ENCODE measurements at regions not wholly inside any gene's neighbourhood (a gene's known extent, or its start where the extent isn't known, plus 50 kb on each side); places are given as distances from the start of the nearest gene placed in this dataset.

DNA sequence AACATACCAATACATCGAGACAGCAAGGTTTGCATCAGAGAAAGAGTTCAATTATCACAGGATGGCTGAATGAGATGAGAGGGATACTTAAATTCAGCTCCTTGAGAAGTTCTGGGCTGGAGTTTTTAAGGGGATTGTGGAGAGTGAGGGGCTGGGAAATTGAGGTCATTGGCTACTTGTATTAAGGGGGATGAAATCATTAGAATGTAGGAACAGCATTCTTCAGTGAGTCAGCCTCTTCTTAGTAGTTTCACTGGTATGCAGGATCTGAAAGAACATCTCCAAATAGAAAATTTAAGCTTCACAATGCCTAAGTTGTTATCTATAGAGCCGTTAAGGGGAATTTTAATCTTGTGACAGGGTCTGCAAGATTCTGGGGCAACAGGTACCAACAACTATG is 211.6 kb upstream of the TAPT1 start:
- ChIA-PET POLR2A (no interaction called here), CTCF (interaction anchor here (1.4 kb wide), 1 partner anchor 12 kb away, joined by 3 read pairs; no protein-coding TSS in a partner anchor)
- DNase-seq (ENCODE audit: low read depth in 1 of 2, low spot score in 1 of 2) (no peak), FAIRE-seq (no peak), ATAC-seq (no peak)
- no peak overlapping the region for H3K4me3 ChIP-seq
- H3K4me1 ChIP-seq, result no peaks in the 10 kb centered on the region
- H3K4me2 ChIP-seq, result no peak overlapping the region
- no peak overlapping the region for H3K27ac ChIP-seq
- H3K9me3 ChIP-seq, result no peaks in the 10 kb centered on the region
- TF ChIP-seq ZNF302 (CRISPR knock-in tag; IDR thresholded peaks at IDR 0.05) (no peak), POLR2AphosphoS2 (conservative IDR thresholded peaks at IDR 0.05; ENCODE audit: low read length) (no peak), CEBPB (IDR thresholded peaks at IDR 0.05) (no peak), JUNB (IDR thresholded peaks at IDR 0.05) (no peak), PHF8 (IDR thresholded peaks at IDR 0.05; ENCODE audit: borderline replicate concordance, low read depth) (no peak), TP53 (CRISPR knock-in tag; IDR thresholded peaks at IDR 0.05) (no peak)
- TF ChIP-seq, protein P1, sequence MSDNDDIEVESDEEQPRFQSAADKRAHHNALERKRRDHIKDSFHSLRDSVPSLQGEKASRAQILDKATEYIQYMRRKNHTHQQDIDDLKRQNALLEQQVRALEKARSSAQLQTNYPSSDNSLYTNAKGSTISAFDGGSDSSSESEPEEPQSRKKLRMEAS (IDR thresholded peaks at IDR 0.05), result no peak
- TF ChIP-seq, protein P2, sequence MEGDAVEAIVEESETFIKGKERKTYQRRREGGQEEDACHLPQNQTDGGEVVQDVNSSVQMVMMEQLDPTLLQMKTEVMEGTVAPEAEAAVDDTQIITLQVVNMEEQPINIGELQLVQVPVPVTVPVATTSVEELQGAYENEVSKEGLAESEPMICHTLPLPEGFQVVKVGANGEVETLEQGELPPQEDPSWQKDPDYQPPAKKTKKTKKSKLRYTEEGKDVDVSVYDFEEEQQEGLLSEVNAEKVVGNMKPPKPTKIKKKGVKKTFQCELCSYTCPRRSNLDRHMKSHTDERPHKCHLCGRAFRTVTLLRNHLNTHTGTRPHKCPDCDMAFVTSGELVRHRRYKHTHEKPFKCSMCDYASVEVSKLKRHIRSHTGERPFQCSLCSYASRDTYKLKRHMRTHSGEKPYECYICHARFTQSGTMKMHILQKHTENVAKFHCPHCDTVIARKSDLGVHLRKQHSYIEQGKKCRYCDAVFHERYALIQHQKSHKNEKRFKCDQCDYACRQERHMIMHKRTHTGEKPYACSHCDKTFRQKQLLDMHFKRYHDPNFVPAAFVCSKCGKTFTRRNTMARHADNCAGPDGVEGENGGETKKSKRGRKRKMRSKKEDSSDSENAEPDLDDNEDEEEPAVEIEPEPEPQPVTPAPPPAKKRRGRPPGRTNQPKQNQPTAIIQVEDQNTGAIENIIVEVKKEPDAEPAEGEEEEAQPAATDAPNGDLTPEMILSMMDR (IDR thresholded peaks at IDR 0.05), result no peak
- TF ChIP-seq, protein P3, sequence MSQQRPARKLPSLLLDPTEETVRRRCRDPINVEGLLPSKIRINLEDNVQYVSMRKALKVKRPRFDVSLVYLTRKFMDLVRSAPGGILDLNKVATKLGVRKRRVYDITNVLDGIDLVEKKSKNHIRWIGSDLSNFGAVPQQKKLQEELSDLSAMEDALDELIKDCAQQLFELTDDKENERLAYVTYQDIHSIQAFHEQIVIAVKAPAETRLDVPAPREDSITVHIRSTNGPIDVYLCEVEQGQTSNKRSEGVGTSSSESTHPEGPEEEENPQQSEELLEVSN (IDR thresholded peaks at IDR 0.05; ENCODE audit: borderline replicate concordance, low read depth), result no peak
- TF ChIP-seq, protein P4, sequence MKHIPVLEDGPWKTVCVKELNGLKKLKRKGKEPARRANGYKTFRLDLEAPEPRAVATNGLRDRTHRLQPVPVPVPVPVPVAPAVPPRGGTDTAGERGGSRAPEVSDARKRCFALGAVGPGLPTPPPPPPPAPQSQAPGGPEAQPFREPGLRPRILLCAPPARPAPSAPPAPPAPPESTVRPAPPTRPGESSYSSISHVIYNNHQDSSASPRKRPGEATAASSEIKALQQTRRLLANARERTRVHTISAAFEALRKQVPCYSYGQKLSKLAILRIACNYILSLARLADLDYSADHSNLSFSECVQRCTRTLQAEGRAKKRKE (CRISPR knock-in tag; IDR thresholded peaks at IDR 0.05; ENCODE audit: low read depth), result no peak
- 0% methylated on average over 2 of the region's 2 CpGs for WGBS (ENCODE audit: missing lambda C conversion rate)

DNA sequence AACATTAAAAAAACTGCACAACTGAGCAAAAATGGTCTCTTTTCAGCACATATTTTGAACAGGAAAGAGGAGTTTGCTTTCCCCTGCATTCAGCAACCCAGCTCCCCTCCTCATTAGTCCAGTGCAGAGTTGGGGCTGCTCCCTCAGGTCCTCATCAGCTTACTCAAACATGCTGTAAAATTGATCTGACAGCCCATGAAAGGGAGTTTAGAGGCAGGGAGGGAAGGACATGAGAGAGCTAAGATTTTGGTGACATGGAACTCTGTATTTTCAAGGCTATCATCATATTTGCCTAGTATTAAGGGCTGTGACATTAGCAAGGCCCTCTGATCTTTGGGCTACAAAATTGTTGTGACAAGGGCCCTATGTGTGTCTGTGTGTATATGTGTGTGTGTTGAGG is 205.6 kb upstream of the TAPT1 start:
- CTCF ChIA-PET, result interaction anchor here (1.0 kb wide), 1 partner anchor 21 kb away, joined by 4 read pairs; no protein-coding TSS in a partner anchor
- no peak for DNase-seq (ENCODE audit: low read depth in 1 of 2, low spot score in 1 of 2)
- Histone ChIP-seq H3K27ac (no peak overlapping the region), H3K4me2 (no peak overlapping the region), H3K4me3 (no peak overlapping the region), H3K4me1 (no peaks in the 10 kb centered on the region), H3K9me3 (no peaks in the 10 kb centered on the region)
- TF ChIP-seq ZC3H11A (IDR thresholded peaks at IDR 0.05), result no peak
- TF ChIP-seq MAFK (IDR thresholded peaks at IDR 0.05; ENCODE audit: partially characterized antibody), result no peak
- TF ChIP-seq HDAC2 (IDR thresholded peaks at IDR 0.05), result no peak
- TF ChIP-seq, protein P5, sequence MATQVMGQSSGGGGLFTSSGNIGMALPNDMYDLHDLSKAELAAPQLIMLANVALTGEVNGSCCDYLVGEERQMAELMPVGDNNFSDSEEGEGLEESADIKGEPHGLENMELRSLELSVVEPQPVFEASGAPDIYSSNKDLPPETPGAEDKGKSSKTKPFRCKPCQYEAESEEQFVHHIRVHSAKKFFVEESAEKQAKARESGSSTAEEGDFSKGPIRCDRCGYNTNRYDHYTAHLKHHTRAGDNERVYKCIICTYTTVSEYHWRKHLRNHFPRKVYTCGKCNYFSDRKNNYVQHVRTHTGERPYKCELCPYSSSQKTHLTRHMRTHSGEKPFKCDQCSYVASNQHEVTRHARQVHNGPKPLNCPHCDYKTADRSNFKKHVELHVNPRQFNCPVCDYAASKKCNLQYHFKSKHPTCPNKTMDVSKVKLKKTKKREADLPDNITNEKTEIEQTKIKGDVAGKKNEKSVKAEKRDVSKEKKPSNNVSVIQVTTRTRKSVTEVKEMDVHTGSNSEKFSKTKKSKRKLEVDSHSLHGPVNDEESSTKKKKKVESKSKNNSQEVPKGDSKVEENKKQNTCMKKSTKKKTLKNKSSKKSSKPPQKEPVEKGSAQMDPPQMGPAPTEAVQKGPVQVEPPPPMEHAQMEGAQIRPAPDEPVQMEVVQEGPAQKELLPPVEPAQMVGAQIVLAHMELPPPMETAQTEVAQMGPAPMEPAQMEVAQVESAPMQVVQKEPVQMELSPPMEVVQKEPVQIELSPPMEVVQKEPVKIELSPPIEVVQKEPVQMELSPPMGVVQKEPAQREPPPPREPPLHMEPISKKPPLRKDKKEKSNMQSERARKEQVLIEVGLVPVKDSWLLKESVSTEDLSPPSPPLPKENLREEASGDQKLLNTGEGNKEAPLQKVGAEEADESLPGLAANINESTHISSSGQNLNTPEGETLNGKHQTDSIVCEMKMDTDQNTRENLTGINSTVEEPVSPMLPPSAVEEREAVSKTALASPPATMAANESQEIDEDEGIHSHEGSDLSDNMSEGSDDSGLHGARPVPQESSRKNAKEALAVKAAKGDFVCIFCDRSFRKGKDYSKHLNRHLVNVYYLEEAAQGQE (IDR thresholded peaks at IDR 0.05), result no peak
- TF ChIP-seq SMC3 (IDR thresholded peaks at IDR 0.05), result no peak
- TF ChIP-seq RFX5 (IDR thresholded peaks at IDR 0.05), result no peak
- TF ChIP-seq ZSCAN20 (CRISPR knock-in tag; IDR thresholded peaks at IDR 0.05), result no peak
- no peak for TF ChIP-seq SREBF2 (IDR thresholded peaks at IDR 0.05)
- TF ChIP-seq KDM5A (IDR thresholded peaks at IDR 0.05), result no peak
- no peak for TF ChIP-seq RNF2 (IDR thresholded peaks at IDR 0.05; ENCODE audit: borderline replicate concordance, low read depth)
- no peak for TF ChIP-seq FOSL2 (IDR thresholded peaks at IDR 0.05)
- no peak for TF ChIP-seq FOSL2 (CRISPR knock-in tag; IDR thresholded peaks at IDR 0.05)
- no peak for TF ChIP-seq RARB (CRISPR knock-in tag; IDR thresholded peaks at IDR 0.05)
- no peak for TF ChIP-seq FOSB (CRISPR knock-in tag; IDR thresholded peaks at IDR 0.05)
- no peak for TF ChIP-seq TP53 (CRISPR knock-in tag; IDR thresholded peaks at IDR 0.05)
- TF ChIP-seq JUNB (IDR thresholded peaks at IDR 0.05), result no peak
- no peak for TF ChIP-seq CBX2 (IDR thresholded peaks at IDR 0.05; ENCODE audit: borderline replicate concordance, low read depth)
- no peak for TF ChIP-seq NPAS2 (CRISPR knock-in tag; IDR thresholded peaks at IDR 0.05; ENCODE audit: borderline replicate concordance)
- POLR2A ChIA-PET, result no interaction called here
- FAIRE-seq, result no peak
- ATAC-seq, result no peak
